ENCODE measurements at regions not wholly inside any gene's neighbourhood (a gene's known extent, or its start where the extent isn't known, plus 50 kb on each side); places are given as distances from the start of the nearest gene placed in this dataset.

GRCh38 chr7:46932676-46933424 lies 649.1 kb downstream of the TNS3 start:
- TF ChIP-seq GATA3 (IDR thresholded peaks at IDR 0.05; ENCODE audit: low read depth, low read length) (peak; percentile 89), GATA2 (IDR thresholded peaks at IDR 0.05; ENCODE audit: low read depth, low read length) (peak; percentile 97)

DNA sequence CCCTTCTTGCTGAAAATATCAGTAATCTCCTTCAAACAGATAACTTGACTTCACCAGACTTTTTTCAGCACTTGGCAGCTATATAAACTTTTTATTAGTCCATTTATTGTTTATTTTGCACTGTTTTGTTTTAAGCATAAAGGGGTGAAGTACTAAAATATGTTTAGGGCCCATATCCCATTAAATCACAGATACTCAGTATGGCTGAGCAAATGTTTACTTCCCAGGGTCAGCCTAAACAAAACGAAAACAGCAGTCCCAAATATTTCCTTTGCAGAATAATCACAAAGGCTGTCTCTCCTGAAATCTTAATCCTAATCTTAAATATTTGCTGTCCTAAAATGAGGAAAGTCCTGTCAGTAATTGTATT lies 649.6 kb downstream of the TNS3 start:
- TF ChIP-seq GATA3 (IDR thresholded peaks at IDR 0.05; ENCODE audit: low read depth, low read length) (no peak), GATA2 (IDR thresholded peaks at IDR 0.05; ENCODE audit: low read depth, low read length) (no peak)

GRCh38 chr7:46930366-46930765 lies 651.5 kb downstream of the TNS3 start:
- TF ChIP-seq GATA3 (IDR thresholded peaks at IDR 0.05; ENCODE audit: low read depth, low read length), result no peak
- TF ChIP-seq GATA2 (IDR thresholded peaks at IDR 0.05; ENCODE audit: low read depth, low read length), result no peak

DNA sequence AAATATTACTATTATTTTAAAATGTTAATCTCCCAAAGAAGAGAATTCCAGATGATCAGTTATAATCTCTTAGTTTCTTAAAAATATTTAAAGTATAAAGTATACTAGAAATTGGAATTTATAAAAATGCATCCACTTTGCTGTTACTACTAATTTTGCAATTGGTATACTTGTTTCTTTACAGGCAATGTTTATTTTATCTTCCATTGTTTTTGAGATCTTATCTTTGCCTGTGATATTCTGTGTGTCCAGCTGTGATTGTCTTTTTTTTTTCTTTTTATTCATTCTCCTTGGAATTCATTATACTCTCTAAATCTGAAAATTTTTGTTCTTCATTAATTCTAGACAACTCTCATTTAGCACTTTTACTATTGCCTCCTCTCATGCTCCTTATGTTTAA lies 652.6 kb downstream of the TNS3 start:
- no peak for TF ChIP-seq GATA3 (IDR thresholded peaks at IDR 0.05; ENCODE audit: low read depth, low read length)
- no peak for TF ChIP-seq GATA2 (IDR thresholded peaks at IDR 0.05; ENCODE audit: low read depth, low read length)

DNA sequence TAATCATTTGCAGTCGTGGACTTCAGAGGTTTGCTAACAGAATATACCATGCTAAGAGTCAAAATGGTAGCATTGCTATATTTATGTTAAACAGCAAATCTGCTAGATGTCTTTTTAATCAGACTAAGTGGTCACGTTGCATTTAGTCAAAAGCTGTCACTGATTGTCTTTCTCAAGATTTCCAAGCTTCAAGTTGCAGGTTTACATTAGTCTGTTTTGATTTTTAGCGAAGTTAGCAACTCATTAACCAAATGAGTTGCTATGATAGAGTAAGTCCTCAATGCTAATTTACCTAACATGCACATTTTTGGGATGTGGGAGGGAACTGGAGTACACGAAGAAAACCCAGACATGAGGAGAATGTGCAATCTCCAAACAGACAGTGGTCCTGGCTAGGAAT lies 653.2 kb downstream of the TNS3 start:
- TF ChIP-seq GATA3 (IDR thresholded peaks at IDR 0.05; ENCODE audit: low read depth, low read length) (no peak), GATA2 (IDR thresholded peaks at IDR 0.05; ENCODE audit: low read depth, low read length) (no peak)

- TF ChIP-seq GATA3 (IDR thresholded peaks at IDR 0.05; ENCODE audit: low read depth, low read length) (no peak), GATA2 (IDR thresholded peaks at IDR 0.05; ENCODE audit: low read depth, low read length) (no peak)
Observed at GRCh38 chr7:46927131-46927810, 654.6 kb downstream of the TNS3 start.

- no peak for TF ChIP-seq GATA3 (IDR thresholded peaks at IDR 0.05; ENCODE audit: low read depth, low read length)
- no peak for TF ChIP-seq GATA2 (IDR thresholded peaks at IDR 0.05; ENCODE audit: low read depth, low read length)
Observed at GRCh38 chr7:46916581-46916980, 665.3 kb downstream of the TNS3 start.

GRCh38 chr7:46912692-46913091 lies 669.2 kb downstream of the TNS3 start:
- TF ChIP-seq GATA3 (IDR thresholded peaks at IDR 0.05; ENCODE audit: low read depth, low read length) (no peak), GATA2 (IDR thresholded peaks at IDR 0.05; ENCODE audit: low read depth, low read length) (no peak)

GRCh38 chr7:46909601-46910051 lies 672.3 kb downstream of the TNS3 start:
- TF ChIP-seq GATA2 (IDR thresholded peaks at IDR 0.05; ENCODE audit: low read depth, low read length), result no peak
- TF ChIP-seq GATA3 (IDR thresholded peaks at IDR 0.05; ENCODE audit: low read depth, low read length), result no peak

DNA sequence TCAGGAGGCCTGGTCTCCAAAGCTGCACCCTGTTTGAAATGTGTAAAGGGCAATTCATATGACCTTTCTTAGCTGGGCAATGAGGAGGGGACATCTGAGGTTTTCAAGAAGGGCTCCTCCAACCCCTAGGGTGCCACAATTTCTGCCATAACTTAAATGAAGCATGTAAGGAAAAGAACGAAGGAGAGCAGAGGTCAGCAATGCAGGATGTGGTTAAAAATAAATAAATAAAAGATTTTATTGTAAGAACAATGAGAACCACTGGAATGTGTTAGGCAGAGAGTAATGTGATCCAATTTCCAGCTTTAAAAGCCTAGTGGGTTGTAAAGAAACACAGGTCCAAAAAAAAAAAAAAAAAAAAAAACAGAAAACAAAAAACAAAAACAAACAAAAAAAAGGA lies 673.1 kb downstream of the TNS3 start:
- no peak for TF ChIP-seq GATA2 (IDR thresholded peaks at IDR 0.05; ENCODE audit: low read depth, low read length)
- TF ChIP-seq GATA3 (IDR thresholded peaks at IDR 0.05; ENCODE audit: low read depth, low read length), result no peak

DNA sequence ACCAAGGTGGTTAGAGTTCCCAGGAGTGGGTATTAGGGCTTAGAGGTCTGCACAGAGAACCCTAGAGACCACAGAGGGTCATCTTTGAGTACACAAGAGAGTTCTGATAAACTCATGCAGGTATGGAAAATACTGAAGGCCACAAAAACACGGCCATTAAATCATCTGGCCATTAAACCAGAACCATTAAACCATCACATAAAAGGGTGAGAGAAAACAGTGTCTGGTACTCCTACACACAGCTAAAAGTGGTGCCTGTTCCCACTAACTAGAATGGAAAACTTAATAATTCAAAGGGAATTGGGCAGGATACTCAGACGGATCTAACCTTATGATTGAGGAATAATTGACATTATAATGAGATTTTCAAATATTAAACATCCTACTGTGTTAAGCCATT lies 679.4 kb downstream of the TNS3 start:
- no peak for TF ChIP-seq GATA3 (IDR thresholded peaks at IDR 0.05; ENCODE audit: low read depth, low read length)
- no peak for TF ChIP-seq GATA2 (IDR thresholded peaks at IDR 0.05; ENCODE audit: low read depth, low read length)

- peak; percentile 88 for TF ChIP-seq GATA2 (IDR thresholded peaks at IDR 0.05; ENCODE audit: low read depth, low read length)
- TF ChIP-seq GATA3 (IDR thresholded peaks at IDR 0.05; ENCODE audit: low read depth, low read length), result peak; percentile 64
Observed at GRCh38 chr7:46900312-46901263, 681.3 kb downstream of the TNS3 start.

DNA sequence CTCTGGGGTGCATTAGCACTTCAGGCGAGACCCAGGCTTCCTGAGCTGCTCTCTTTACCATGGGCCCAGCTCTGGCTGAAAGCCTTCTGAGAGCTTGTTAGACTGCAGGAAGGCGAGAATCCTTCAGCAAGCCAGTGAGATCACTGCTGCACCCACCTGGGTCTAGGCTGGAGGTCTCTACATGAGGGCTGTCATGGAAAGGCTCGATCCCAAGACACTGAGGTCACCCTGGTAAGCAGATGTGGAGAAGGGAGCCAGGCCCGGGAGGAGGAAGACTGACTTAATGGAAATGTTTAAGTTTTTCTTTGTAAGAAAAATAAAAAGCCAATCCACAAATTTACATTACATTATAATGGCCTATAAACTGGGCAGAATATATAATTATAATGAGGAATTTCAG lies 684.5 kb downstream of the TNS3 start:
- TF ChIP-seq GATA3 (IDR thresholded peaks at IDR 0.05; ENCODE audit: low read depth, low read length) (no peak), GATA2 (IDR thresholded peaks at IDR 0.05; ENCODE audit: low read depth, low read length) (no peak)

Measured in SH-SY5Y (cell line).